ENCODE measurements at regions not wholly inside any gene's neighbourhood (a gene's known extent, or its start where the extent isn't known, plus 50 kb on each side); places are given as distances from the start of the nearest gene placed in this dataset.

DNA sequence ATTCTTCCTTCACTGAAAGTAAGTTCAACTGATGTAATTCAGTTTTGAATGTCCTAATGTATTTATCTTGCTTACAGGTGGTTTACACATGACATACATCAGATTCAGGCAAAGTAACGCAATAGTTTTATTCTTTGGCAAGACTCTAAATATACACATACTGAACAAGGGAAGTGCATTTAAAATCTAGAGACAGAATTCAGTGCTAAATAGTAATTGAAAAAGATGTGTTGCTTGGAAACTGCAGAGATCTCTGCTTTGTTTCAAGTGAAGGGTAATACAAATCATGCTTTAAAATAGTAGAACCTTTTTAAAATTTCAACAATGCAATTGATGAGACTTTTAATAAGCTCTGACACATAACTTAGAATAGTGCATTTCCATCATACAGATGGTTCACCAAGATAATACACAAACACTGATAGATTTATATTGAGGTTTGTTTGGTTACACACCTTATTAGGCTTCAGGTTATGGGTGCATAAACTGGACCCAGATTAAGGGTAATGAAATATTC, 581.0 kb upstream of the MIR17HG start:
- TF ChIP-seq, protein P1, sequence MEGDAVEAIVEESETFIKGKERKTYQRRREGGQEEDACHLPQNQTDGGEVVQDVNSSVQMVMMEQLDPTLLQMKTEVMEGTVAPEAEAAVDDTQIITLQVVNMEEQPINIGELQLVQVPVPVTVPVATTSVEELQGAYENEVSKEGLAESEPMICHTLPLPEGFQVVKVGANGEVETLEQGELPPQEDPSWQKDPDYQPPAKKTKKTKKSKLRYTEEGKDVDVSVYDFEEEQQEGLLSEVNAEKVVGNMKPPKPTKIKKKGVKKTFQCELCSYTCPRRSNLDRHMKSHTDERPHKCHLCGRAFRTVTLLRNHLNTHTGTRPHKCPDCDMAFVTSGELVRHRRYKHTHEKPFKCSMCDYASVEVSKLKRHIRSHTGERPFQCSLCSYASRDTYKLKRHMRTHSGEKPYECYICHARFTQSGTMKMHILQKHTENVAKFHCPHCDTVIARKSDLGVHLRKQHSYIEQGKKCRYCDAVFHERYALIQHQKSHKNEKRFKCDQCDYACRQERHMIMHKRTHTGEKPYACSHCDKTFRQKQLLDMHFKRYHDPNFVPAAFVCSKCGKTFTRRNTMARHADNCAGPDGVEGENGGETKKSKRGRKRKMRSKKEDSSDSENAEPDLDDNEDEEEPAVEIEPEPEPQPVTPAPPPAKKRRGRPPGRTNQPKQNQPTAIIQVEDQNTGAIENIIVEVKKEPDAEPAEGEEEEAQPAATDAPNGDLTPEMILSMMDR (IDR thresholded peaks at IDR 0.05) = no peak
- no peak for TF ChIP-seq EZH2 (IDR thresholded peaks at IDR 0.05)
- no peak for TF ChIP-seq EZH2phosphoT487 (IDR thresholded peaks at IDR 0.05)

All from neural progenitor cell (in vitro differentiated cells).